ENCODE measurements at regions not wholly inside any gene's neighbourhood (a gene's known extent, or its start where the extent isn't known, plus 50 kb on each side); places are given as distances from the start of the nearest gene placed in this dataset.

- Histone ChIP-seq H3K27me3 (ENCODE audit: insufficient read depth, low read length) (peaks cover 3% of the 10 kb centered on the region), H3K4me3 (ENCODE audit: low read length) (no peak overlapping the region), H2AFZ (ENCODE audit: low read depth, low read length) (no peak overlapping the region), H3K4me1 (ENCODE audit: insufficient read depth, low read length) (no peaks in the 10 kb centered on the region), H3K9me3 (ENCODE audit: low read length) (no peaks in the 10 kb centered on the region), H3K36me3 (ENCODE audit: insufficient read depth, low read length) (no peaks in the 10 kb centered on the region)
Observed at GRCh38 chr12:125981610-125982253, 916.5 kb downstream of the AACS start.

DNA sequence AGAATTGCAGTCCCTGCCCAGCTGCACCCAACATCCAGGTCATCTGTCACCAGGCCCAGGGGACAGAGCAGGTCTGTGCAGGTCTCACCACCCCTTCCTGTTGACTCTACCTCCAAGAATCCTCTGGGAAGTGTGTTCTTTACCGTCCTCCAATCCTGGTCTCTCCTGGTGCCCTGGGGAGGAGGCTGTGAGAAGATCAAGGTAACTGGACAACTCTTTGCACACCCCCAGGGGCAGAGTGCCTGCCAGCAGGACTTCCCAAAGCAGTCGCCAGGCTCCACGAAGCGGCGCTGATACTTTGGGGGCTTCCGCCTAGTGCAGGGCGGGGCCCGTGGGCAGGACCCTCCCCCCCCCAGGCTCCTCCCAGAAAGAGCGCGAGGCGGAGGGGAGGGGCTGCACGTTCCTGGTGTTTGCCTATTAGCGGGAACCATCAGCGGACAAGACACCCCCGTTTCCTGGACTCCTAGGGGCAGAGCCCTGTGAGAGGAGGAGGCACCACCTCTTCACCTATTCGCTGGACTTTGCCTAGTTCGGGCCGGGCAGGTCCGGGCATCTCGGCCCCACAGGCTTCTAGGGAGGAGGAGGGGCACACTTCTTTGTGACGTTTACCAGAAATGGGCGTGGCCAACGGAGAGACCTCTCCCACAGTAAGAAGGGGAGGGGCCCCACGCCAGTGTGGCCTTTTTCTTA is 918.0 kb downstream of the AACS start:
- Histone ChIP-seq H3K4me3 (ENCODE audit: low read length) (peak overlapping the region; percentile 43), H2AFZ (ENCODE audit: low read depth, low read length) (peak overlapping the region; percentile 89), H3K4me1 (ENCODE audit: insufficient read depth, low read length) (no peaks in the 10 kb centered on the region), H3K27me3 (ENCODE audit: insufficient read depth, low read length) (peaks cover 3% of the 10 kb centered on the region), H3K9me3 (ENCODE audit: low read length) (no peaks in the 10 kb centered on the region), H3K36me3 (ENCODE audit: insufficient read depth, low read length) (no peaks in the 10 kb centered on the region)

- H3K9me3 ChIP-seq (ENCODE audit: low read length) = no peaks in the 10 kb centered on the region
- H2AFZ ChIP-seq (ENCODE audit: low read depth, low read length) = peak overlapping the region; percentile 89
- peaks cover 3% of the 10 kb centered on the region for H3K27me3 ChIP-seq (ENCODE audit: insufficient read depth, low read length)
- H3K36me3 ChIP-seq (ENCODE audit: insufficient read depth, low read length) = no peaks in the 10 kb centered on the region
- peak overlapping the region; percentile 43 for H3K4me3 ChIP-seq (ENCODE audit: low read length)
- no peaks in the 10 kb centered on the region for H3K4me1 ChIP-seq (ENCODE audit: insufficient read depth, low read length)
Observed at GRCh38 chr12:125983784-125984500, 918.7 kb downstream of the AACS start.

- Histone ChIP-seq H3K36me3 (ENCODE audit: insufficient read depth, low read length) (no peaks in the 10 kb centered on the region), H3K9me3 (ENCODE audit: low read length) (no peaks in the 10 kb centered on the region), H2AFZ (ENCODE audit: low read depth, low read length) (no peak overlapping the region), H3K27me3 (ENCODE audit: insufficient read depth, low read length) (no peaks in the 10 kb centered on the region), H3K4me3 (ENCODE audit: low read length) (no peak overlapping the region), H3K4me1 (ENCODE audit: insufficient read depth, low read length) (no peaks in the 10 kb centered on the region)
Observed at GRCh38 chr12:125988545-125988944, 923.3 kb downstream of the AACS start.

DNA sequence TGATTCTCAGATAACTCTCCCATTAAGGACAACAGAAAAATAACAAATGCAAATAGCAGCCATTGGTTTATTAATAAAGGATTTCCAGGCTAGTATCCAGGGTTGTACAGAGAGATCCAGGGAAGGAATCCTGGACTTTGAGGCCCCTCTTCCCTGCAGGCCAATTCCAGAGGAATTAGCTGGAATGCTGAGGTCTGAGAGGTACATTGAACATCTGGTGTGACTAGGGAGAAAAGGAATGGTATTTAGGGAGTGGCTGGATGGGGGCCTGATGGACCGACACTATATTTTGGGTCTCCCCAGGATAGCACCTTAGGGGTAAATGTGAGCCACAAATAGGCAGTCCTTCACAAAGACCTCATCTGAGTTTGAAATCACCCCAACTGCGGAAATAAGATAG is 924.5 kb downstream of the AACS start:
- no peaks in the 10 kb centered on the region for H3K4me1 ChIP-seq (ENCODE audit: insufficient read depth, low read length)
- H2AFZ ChIP-seq (ENCODE audit: low read depth, low read length) = no peak overlapping the region
- H3K36me3 ChIP-seq (ENCODE audit: insufficient read depth, low read length) = no peaks in the 10 kb centered on the region
- H3K9me3 ChIP-seq (ENCODE audit: low read length) = no peaks in the 10 kb centered on the region
- H3K27me3 ChIP-seq (ENCODE audit: insufficient read depth, low read length) = no peaks in the 10 kb centered on the region
- H3K4me3 ChIP-seq (ENCODE audit: low read length) = no peak overlapping the region

GRCh38 chr12:125996443-125996842 is 931.2 kb downstream of the AACS start:
- H3K9me3 ChIP-seq (ENCODE audit: low read length) = no peaks in the 10 kb centered on the region
- H3K4me1 ChIP-seq (ENCODE audit: insufficient read depth, low read length) = no peaks in the 10 kb centered on the region
- H3K27me3 ChIP-seq (ENCODE audit: insufficient read depth, low read length) = no peaks in the 10 kb centered on the region
- H3K4me3 ChIP-seq (ENCODE audit: low read length) = no peak overlapping the region
- no peak overlapping the region for H2AFZ ChIP-seq (ENCODE audit: low read depth, low read length)
- no peaks in the 10 kb centered on the region for H3K36me3 ChIP-seq (ENCODE audit: insufficient read depth, low read length)

GRCh38 chr12:125999628-126000027 is 934.4 kb downstream of the AACS start:
- no peak overlapping the region for H3K4me3 ChIP-seq (ENCODE audit: low read length)
- no peaks in the 10 kb centered on the region for H3K9me3 ChIP-seq (ENCODE audit: low read length)
- no peaks in the 10 kb centered on the region for H3K36me3 ChIP-seq (ENCODE audit: insufficient read depth, low read length)
- no peaks in the 10 kb centered on the region for H3K27me3 ChIP-seq (ENCODE audit: insufficient read depth, low read length)
- H2AFZ ChIP-seq (ENCODE audit: low read depth, low read length) = no peak overlapping the region
- H3K4me1 ChIP-seq (ENCODE audit: insufficient read depth, low read length) = no peaks in the 10 kb centered on the region

DNA sequence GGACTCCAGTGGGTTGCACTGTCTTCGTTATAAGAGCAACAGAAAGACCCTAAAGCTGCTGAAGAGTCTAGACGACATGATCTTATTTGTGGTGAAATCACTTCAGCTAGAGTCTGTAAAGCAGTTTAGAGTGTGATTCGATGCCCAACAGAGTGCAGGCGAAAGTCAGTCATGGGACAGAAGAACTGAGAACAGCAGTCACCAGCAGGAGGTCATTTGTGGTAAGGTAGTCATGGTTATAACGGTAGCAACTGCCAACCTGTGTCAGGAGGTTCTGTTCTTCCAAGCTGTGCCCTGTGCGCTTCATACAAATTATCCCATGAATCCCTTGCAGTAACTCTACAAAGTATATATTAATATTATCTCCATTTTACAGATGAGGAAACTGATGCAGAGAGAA is 954.1 kb downstream of the AACS start:
- H3K4me3 ChIP-seq (ENCODE audit: low read length) = no peak overlapping the region
- H3K27me3 ChIP-seq (ENCODE audit: insufficient read depth, low read length) = no peaks in the 10 kb centered on the region
- no peaks in the 10 kb centered on the region for H3K9me3 ChIP-seq (ENCODE audit: low read length)
- no peaks in the 10 kb centered on the region for H3K36me3 ChIP-seq (ENCODE audit: insufficient read depth, low read length)
- no peak overlapping the region for H2AFZ ChIP-seq (ENCODE audit: low read depth, low read length)
- H3K4me1 ChIP-seq (ENCODE audit: insufficient read depth, low read length) = no peaks in the 10 kb centered on the region

- Histone ChIP-seq H3K4me3 (ENCODE audit: low read length) (no peak overlapping the region), H3K9me3 (ENCODE audit: low read length) (no peaks in the 10 kb centered on the region), H3K27me3 (ENCODE audit: insufficient read depth, low read length) (no peaks in the 10 kb centered on the region), H3K4me1 (ENCODE audit: insufficient read depth, low read length) (no peaks in the 10 kb centered on the region), H3K36me3 (ENCODE audit: insufficient read depth, low read length) (no peaks in the 10 kb centered on the region), H2AFZ (ENCODE audit: low read depth, low read length) (no peak overlapping the region)
Observed at GRCh38 chr12:126021675-126022074, 956.4 kb downstream of the AACS start.

DNA sequence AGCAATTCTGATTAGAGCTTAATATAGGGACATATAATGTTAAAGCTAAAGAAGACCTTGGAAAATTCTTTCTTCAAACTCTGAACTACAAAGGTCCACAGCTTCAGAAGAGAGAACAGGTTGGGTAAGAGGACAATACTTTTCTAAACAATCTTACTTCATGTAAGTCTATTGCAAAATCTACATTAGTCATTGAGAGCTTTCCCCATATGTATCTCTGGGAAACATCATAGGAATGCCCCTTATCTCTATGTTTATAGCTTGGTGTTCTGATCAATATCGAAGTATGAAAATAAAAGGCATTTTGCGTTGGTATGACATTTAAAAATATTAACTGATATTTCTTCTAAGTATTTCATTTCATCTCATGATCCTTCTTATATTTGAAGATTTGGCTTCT is 962.6 kb downstream of the AACS start:
- H2AFZ ChIP-seq (ENCODE audit: low read depth, low read length) = no peak overlapping the region
- no peaks in the 10 kb centered on the region for H3K4me1 ChIP-seq (ENCODE audit: insufficient read depth, low read length)
- no peaks in the 10 kb centered on the region for H3K9me3 ChIP-seq (ENCODE audit: low read length)
- H3K4me3 ChIP-seq (ENCODE audit: low read length) = no peak overlapping the region
- H3K36me3 ChIP-seq (ENCODE audit: insufficient read depth, low read length) = no peaks in the 10 kb centered on the region
- no peaks in the 10 kb centered on the region for H3K27me3 ChIP-seq (ENCODE audit: insufficient read depth, low read length)

DNA sequence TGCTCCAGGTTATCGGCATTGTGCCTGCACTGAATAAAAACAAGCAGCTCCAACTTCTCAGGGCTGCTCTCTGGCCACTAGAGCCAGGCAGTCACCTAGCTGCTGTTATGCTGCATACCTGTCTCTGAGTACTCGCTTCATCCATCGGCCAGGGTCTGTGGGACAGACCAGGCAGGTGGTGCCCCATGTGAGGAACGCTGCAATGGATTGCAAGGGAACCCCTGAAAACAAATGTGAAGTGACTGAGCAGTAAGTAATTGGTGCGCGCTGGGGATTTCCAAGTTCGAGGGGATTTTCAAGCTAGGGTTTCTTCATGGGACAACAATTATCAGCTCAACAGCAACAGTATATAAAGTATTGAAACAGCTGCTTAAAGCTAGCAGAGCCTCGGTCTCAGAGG is 965.3 kb downstream of the AACS start:
- H3K4me3 ChIP-seq (ENCODE audit: low read length) = no peak overlapping the region
- no peaks in the 10 kb centered on the region for H3K9me3 ChIP-seq (ENCODE audit: low read length)

DNA sequence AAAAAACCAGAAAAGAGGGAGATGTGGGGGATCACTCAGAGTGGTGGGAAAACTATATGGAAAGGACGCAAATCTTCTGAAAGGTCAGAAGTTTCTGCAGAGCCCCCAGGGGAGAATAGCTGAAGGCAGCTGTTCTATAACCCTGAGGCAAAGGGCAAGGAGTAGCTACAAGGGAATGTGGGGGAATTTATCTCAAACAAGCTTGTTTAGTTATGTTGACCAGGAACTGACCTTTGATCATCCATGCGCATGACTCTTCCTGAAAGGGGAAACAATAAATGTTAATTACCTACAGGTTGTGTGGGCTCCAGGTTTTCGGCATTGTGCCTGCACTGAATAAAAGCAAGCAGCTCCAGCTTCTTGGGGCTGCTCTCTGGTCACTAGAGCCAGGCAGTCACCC is 968.5 kb downstream of the AACS start:
- Histone ChIP-seq H2AFZ (ENCODE audit: low read depth, low read length) (no peak overlapping the region), H3K4me3 (ENCODE audit: low read length) (no peak overlapping the region), H3K27me3 (ENCODE audit: insufficient read depth, low read length) (no peaks in the 10 kb centered on the region), H3K36me3 (ENCODE audit: insufficient read depth, low read length) (no peaks in the 10 kb centered on the region), H3K4me1 (ENCODE audit: insufficient read depth, low read length) (no peaks in the 10 kb centered on the region), H3K9me3 (ENCODE audit: low read length) (no peaks in the 10 kb centered on the region)

More for the DNA sequence above, 965.3 kb downstream of the AACS start:
- Histone ChIP-seq H3K27me3 (ENCODE audit: insufficient read depth, low read length) (no peaks in the 10 kb centered on the region), H2AFZ (ENCODE audit: low read depth, low read length) (no peak overlapping the region), H3K4me1 (ENCODE audit: insufficient read depth, low read length) (no peaks in the 10 kb centered on the region), H3K36me3 (ENCODE audit: insufficient read depth, low read length) (no peaks in the 10 kb centered on the region)

DNA sequence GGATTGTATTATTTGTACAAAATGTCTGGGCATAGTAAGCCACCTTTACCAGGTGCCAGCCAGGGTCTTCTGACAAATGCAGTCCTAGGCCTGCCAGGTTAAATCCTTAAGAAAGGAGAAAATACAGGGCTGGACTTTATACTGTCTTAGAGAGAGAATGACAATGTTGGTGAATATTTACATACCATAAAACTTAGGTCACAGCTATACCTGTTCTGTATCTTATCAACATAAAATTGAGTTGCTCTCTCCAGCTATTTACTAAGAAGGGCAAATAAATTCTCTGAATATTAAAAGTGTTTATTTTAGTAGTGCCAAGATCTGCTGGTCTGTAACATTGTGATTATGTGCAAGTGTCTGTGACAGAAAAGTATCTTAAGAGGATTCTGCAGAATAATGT is 971.1 kb downstream of the AACS start:
- Histone ChIP-seq H2AFZ (ENCODE audit: low read depth, low read length) (no peak overlapping the region), H3K36me3 (ENCODE audit: insufficient read depth, low read length) (no peaks in the 10 kb centered on the region), H3K4me3 (ENCODE audit: low read length) (no peak overlapping the region), H3K27me3 (ENCODE audit: insufficient read depth, low read length) (no peaks in the 10 kb centered on the region), H3K9me3 (ENCODE audit: low read length) (no peaks in the 10 kb centered on the region), H3K4me1 (ENCODE audit: insufficient read depth, low read length) (no peaks in the 10 kb centered on the region)
